NCI-H2029 treated with DMSO at 0.1 percent for 48 hours (cell line): ENCODE measurements at regions not wholly inside any gene's neighbourhood (a gene's known extent, or its start where the extent isn't known, plus 50 kb on each side); places are given as distances from the start of the nearest gene placed in this dataset.

ENCODE experiments used
- DNase-seq: peaks from one replicate; lab custom pipeline; 2025; lab: John Stamatoyannopoulos, UW

GRCh38 chr2:20539776-20540586 is 93.1 kb downstream of the RHOB start:
- DNase-seq: no peak

DNA sequence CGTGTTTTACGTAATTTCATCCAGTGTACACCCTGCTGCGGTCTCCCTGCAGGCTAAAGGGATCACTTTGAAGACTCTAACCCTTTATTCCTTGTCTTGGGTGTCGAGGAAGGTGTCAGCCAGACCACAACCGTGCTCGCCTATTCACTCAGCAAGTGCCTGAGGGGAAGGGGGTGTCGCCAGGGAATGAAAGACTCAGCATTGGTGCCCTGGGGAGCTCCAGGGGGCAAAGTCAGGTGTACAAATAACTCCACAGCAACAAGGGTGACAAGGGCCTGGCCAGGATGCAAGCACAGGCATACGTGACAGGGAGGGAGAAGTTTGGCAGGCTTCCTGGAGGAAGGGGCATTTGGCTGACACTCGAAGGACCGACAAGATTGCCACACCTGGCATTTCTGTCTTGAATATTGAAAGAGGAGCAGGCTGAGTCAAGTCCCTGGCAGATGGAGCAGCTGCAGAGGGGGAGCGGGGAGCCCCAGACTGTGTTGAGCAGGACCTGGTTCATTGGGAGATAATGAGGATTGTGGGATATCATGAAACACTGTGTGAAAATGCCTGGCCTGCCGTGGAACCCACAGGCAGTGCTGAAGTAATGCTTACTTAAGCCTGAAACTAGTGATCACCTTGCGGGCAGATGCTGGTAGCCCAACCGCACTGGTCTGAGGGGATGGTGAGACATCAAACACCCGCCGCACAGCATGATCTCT is 93.9 kb downstream of the RHOB start:
- DNase-seq: no peak

DNA sequence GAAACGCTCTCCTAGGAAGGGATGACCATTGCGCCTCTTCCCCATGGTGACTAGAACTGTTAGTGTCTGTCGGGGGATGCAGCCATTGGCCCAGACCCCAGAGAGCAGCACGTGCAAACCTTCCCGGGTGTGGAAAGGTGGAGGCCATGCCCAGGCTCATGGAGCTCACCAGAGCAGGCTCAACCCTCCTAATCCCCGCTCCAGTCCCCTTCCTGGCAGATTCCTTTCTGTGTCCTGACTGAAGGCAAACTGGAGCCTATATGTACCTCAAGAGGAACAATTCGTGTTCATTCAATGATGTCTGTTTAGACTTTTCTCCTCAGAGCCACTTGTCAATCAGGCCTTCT is 94.4 kb downstream of the RHOB start:
- DNase-seq: no peak

GRCh38 chr2:20541651-20542050 is 94.8 kb downstream of the RHOB start:
- no peak for DNase-seq

- DNase-seq: no peak
Measured at GRCh38 chr2:20542269-20542668, 95.4 kb downstream of the RHOB start.

DNA sequence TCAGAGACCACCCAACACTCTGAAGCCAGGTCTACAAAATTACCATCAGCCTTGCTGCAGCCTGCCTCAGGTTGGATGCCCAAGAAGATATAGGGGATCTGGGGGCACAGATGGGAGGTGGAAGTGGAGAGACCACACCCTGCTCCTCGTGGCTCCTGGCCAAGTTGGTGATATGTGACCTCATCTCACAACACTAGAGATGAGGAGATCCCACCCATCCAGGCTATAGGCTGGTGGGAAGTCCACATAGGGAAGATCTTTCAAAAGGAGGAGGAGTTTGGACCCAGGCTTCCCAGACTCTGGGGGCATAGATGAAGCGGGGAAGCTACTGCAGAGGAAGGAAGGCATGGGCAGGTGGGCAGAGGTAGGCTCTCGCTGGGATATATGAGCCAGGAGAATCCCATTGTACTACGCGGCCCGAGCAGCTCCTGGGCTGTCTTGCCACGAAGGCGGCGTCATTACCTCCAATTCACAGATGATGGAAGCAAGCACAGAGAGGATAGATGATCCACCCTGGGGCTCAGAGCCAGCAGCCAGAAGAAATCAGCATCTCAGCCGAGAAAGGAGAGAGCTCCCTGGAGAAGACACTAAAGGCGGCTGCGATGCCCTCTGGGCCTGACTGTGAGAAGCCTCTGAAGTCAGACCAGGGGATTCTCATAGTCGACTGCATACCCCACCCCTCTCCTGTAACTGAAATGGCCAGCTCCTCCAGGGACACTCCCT is 96.0 kb downstream of the RHOB start:
- no peak for DNase-seq

DNA sequence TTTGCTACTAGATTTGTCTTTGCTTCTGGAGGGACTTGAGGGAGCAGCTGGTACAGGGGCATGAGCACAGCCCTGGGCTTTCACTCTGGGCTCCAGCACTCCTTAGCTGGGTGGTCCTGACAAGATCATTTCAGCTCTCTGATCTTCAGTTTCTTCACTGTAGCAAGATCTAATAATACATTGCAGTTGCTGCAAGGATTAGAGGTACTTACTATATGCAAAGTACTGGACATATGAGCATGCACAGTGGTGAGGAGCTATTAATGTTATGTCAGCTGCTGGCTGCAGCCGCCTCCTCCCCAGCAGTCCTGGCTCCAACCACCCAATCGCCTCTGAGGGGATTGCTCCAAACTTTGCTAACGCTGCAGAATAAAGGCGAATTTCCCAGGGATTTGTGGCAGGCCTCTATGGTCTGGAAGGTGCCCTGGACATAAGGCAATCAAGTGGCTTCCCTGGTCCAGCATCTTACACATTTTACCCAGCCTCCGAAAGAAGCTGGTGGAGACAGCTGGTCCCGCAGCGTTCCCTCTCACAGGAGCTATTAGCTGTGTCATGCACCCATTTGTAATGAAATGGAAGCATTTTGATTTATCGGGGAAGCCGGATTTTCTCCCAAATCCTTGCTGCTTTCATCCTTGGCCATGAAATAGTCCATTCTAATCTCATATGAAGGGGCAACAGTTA is 96.7 kb downstream of the RHOB start:
- no peak for DNase-seq

DNA sequence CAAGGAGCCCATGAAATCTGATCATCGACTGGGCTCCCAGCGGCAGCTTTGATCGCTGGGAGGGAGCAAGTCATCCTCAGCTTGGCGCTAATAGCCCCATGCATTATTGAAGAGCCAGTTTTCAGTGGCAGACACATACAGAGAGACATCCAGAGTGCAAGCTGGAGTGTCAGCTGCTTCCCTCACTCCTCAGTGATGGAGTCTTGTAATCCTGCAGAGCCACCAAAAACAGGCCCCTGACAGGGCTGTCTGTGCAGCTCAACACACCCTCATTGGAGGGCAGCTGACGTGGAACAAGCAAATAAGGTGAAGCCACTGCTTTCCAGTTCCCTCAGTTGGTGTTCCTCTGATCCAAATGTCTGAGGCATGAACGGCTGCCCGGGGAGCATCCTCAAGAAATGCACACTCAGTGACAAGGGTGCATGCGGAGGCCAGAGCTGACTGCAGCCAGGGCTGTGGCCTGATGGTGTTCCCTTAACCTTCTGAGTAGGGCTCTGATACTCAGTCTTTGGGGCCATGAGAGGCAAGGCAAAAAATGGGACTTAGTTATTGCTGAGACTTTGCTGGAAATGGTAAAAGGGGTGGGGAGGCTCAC is 97.4 kb downstream of the RHOB start:
- no peak for DNase-seq

DNA sequence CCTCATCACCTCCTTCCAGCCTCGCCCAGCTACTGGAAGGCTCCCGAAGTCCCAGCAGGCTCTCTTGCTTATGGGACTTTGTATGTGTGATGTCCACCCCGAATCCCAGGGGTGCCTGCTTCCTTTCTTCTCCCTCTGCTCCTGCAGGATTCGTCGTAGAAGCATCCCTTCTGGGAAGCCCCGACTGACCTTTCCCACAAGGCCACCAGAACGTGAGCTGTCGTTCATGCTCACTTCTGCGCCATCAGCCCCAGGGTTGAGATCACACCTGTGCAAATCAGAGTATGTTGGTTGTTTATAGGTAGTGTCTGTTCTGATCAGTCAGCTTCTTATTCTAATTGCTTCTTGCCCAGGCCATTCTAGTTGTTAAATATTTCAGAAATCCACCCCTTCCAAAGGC is 101.8 kb downstream of the HS1BP3 start:
- no peak for DNase-seq

DNA sequence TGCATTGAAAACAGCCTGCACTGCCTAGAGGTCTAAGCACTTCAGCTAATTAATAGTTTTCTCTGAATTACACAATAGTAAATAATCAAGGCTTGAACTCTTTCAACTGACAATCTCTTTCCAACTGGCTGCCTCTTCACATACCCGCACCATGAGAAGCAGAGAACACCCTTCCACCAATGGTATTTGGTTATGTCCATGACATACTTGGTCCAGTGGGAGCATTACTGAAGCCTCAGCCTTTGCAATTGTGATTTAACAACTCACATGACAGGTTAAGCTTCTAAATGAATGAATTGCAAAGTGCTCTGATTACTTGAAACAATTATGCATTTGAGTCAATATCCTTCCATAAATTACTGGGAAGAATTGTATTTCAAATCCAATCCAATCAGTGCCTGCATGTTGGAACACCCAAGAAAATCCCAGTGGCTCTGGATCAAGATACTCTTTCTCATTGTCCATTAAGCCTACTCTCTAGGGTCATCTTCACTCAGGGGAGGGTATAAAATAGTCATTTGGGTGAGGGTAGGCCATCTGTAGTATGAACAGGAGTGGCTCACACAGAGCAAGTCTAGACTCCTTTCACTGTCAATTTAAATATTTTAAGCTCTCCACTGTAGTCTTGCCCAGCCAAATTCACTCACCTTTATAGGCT is 101.1 kb downstream of the HS1BP3 start:
- no peak for DNase-seq

DNA sequence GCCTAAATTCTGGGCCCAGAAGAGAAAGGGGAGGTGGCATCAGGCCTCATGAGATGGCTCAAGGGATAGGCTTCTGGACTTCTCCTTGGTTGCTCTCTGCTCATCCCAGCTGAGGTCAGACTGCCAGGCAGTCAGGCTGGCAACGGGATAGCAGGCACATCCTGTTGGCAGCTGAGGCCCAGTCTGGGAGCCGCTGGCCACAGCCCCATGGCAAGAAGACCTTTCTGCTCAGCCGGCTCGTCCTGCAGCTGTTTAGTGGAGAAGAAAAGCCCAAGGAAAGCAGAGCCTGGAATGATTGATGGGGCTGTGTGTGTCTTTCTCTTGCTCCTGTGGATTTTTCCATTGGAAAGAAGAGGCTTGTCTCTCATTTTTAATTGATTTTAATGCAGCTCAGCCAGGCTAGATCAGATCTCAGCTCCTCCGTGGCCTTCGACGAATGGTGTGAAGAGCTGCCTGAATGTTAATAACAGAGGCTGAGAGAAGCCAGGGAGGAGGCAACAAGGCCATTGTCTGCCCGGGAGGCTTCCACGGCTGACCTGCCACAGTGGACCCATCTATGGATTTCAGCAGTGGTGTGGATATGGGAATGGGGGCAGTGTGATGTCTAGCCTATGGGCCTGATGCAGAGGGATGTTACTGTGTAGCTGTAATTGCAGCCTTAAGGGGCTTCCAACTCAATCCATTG is 99.5 kb downstream of the HS1BP3 start:
- no peak for DNase-seq

DNA sequence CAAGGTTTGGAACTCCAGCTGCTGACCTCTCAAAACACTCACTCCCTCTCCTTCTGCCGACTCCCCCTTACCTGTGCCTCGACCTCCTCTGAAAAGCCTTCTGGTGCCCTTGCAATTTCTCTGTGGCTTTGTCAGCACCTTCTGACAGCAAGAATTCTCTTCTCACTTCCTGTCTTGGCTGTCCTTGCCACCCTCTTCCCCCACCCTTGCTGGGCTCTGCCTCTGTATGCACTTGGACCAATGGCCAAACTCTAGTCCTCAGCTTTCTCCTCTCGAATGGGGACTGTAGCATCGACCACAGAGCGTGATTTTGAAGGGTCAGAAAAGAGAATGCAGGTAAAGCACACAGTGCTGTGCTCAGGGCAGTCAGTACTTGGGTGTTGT is 99.0 kb downstream of the HS1BP3 start:
- DNase-seq: no peak

GRCh38 chr2:20552847-20553246 is 98.1 kb downstream of the HS1BP3 start:
- DNase-seq: no peak

DNA sequence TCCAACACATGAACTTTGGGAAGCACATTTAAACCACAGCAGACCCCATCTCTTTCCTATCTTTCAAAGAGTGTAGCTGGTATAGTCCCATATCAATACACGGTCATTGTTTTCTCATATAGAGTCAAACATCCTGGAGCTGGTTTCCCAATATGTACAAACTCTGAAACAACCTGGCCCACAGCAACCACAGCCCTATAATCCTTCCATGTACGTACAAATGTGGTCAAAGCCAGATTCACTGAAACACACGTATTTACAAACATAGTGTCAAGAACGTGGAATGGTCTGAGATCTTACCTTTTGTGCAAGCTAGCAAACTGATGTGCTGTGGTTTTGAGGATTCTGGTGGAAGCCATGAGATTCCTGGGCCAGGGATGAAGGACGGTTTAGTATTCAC is 97.3 kb downstream of the HS1BP3 start:
- DNase-seq: no peak

DNA sequence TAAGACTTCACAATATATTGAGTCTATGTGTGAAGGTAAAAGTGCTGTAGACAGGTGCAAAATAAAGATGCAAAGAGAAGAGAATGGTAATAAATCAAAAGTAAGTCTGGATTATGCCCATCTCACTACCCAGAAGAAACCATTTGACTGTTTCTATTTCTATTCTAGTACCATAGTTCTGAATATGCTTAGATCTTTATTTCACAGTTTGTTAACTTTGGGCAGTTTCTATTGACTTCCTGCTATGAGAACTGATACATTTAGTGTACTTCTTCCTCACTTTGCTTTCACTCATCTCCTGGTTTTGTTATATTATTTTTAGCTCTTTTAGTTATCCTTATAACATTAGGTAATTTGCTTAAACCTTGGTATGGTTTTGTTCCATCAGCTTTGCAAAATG is 94.9 kb downstream of the HS1BP3 start:
- DNase-seq: no peak

GRCh38 chr2:20556756-20557155 is 94.1 kb downstream of the HS1BP3 start:
- DNase-seq: no peak

- DNase-seq: no peak
Measured at GRCh38 chr2:20557226-20557625, 93.7 kb downstream of the HS1BP3 start.

DNA sequence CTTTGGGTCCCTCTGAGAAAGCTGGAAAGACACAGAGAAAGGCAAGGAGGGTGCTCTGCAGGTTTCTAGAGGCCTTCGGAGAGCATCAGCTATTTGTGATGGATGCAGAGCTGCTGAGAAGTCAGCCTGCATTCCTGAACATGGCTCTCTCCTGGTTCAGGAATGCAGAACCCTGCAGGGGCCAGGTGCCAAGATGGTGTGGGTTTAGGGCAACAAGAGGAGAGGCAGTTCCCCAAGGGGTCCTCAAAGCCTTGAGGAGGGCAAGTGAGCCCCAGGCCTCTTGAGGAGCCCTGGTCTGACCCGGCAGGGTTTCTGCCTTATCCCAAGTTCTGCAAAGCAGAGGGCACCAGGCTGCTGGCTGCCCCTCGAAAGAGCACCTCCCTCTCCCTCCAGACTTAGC is 93.3 kb downstream of the HS1BP3 start:
- DNase-seq: no peak

DNA sequence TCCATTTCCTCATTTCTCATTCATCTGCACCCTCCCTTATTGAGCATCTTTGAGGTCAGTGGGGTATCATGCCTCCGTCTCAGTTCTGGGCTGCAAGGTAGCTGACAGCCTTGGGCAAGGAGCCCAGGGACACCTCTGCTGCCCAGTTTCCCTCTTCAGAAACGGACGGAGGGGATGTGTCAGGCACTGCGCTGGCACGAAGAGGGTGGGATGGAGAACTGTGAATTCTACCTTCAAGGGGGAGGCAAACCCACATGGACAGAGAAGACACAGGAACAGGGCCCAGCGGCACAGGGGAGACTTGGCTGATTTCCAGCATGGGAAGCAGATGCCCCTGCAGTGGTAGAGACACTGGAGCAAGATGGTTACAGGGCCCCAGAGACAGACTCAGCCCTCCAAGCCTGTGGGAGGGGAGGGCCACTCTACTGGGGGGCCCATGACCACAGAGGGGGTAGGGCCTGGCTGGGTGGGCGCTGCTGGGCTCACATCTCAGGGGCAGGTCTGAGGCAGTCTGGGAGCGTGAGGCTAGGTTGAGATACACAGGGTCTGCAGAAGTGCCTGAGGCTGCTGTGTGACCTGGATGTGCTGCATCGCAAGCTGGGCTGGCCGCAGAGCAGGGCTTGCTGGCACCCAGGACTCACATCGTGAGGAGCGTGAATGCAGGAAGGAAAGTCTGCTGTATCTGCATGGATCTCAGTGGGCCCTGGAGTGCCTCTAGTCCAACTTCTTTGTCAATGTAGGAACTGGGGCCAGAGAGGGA is 92.3 kb downstream of the HS1BP3 start:
- no peak for DNase-seq

GRCh38 chr2:20559277-20559676 is 91.6 kb downstream of the HS1BP3 start:
- no peak for DNase-seq
